Trophoblast cell (in vitro differentiated cells and primary cell): ENCODE measurements at regions not wholly inside any gene's neighbourhood (a gene's known extent, or its start where the extent isn't known, plus 50 kb on each side); places are given as distances from the start of the nearest gene placed in this dataset.

ENCODE experiments used
- DNase-seq, 2 donors: peaks; one replicate each; pipeline ENCODE4 v3.0.0-alpha.2; 2016
- H2AFZ ChIP-seq: 2 replicates; pipeline ENCODE4 v1.6.1; 2013; ENCODE audit warnings: low read length, moderate library complexity, mild to moderate bottlenecking; ENCODE audit not compliant: insufficient read depth, poor library complexity
- H2AK5ac ChIP-seq: 2 replicates; pipeline ENCODE4 v1.6.1; 2013; ENCODE audit warnings: mild to moderate bottlenecking, low read length
- H2BK120ac ChIP-seq: 2 replicates; pipeline ENCODE4 v1.6.1; 2013; ENCODE audit warnings: low read length, mild to moderate bottlenecking, moderate library complexity; ENCODE audit not compliant: insufficient read depth, poor library complexity
- H2BK12ac ChIP-seq: 2 replicates; pipeline ENCODE4 v1.6.1; 2013; ENCODE audit warnings: mild to moderate bottlenecking, low read length, moderate library complexity
- H2BK5ac ChIP-seq: 2 replicates; pipeline ENCODE4 v1.6.1; 2013; ENCODE audit warnings: low read length, low read depth, moderate library complexity, mild to moderate bottlenecking; ENCODE audit not compliant: poor library complexity
- H3K14ac ChIP-seq: 2 replicates; pipeline ENCODE4 v1.6.1; 2013; ENCODE audit warnings: mild to moderate bottlenecking, low read length
- H3K18ac ChIP-seq: 2 replicates; pipeline ENCODE4 v1.6.1; 2013; ENCODE audit warnings: mild to moderate bottlenecking, low read length
- H3K23ac ChIP-seq: 2 replicates; pipeline ENCODE4 v1.6.1; 2013; ENCODE audit warnings: low read length
- H3K27ac ChIP-seq: 2 replicates; pipeline ENCODE4 v1.5.1; 2013; ENCODE audit warnings: low read depth, mild to moderate bottlenecking, inconsistent platforms, low read length, moderate library complexity
- H3K27me3 ChIP-seq: 2 replicates; pipeline ENCODE4 v1.6.1; 2013; ENCODE audit warnings: inconsistent platforms, mild to moderate bottlenecking, low read length, moderate library complexity; ENCODE audit not compliant: insufficient read depth
- H3K36me3 ChIP-seq, 2 experiments: 1 replicate in 1 of 2; 2 replicates in 1 of 2; pipeline ENCODE4 v1.6.1; 2013; ENCODE audit warnings: low read length in 2 of 2, mild to moderate bottlenecking in 2 of 2, moderate library complexity in 1 of 2; ENCODE audit not compliant: insufficient read depth in 2 of 2, control insufficient read depth in 1 of 2
- H3K4ac ChIP-seq: 2 replicates; pipeline ENCODE4 v1.6.1; 2013; ENCODE audit warnings: low read depth, mild to moderate bottlenecking, low read length, moderate library complexity
- H3K4me1 ChIP-seq, 2 experiments: 1 replicate in 1 of 2; 2 replicates in 1 of 2; pipeline ENCODE4 v1.6.1; 2013; ENCODE audit warnings: low read length in 2 of 2, mild to moderate bottlenecking in 2 of 2, moderate library complexity in 1 of 2; ENCODE audit not compliant: insufficient read depth in 2 of 2, control insufficient read depth in 1 of 2
- H3K4me2 ChIP-seq: 2 replicates; pipeline ENCODE4 v1.6.1; 2013; ENCODE audit warnings: inconsistent platforms, mild to moderate bottlenecking, low read length, moderate library complexity
- H3K4me3 ChIP-seq: 2 replicates; pipeline ENCODE4 v1.5.1; 2013; ENCODE audit warnings: mild to moderate bottlenecking, low read depth, low read length, inconsistent platforms
- H3K79me1 ChIP-seq: one replicate; pipeline ENCODE4 v1.6.1; 2013; ENCODE audit warnings: low read length
- H3K79me2 ChIP-seq: 2 replicates; pipeline ENCODE4 v1.6.1; 2013; ENCODE audit warnings: low read length, mild to moderate bottlenecking; ENCODE audit not compliant: control insufficient read depth, insufficient read depth, poor library complexity
- H3K9ac ChIP-seq: 2 replicates; pipeline ENCODE4 v1.6.1; 2013; ENCODE audit warnings: mild to moderate bottlenecking, low read length
- H3K9me3 ChIP-seq: 2 replicates; pipeline ENCODE4 v1.6.1; 2013; ENCODE audit warnings: low read depth, mild to moderate bottlenecking, control low read depth, inconsistent platforms, low read length; ENCODE audit not compliant: insufficient read depth
- H4K12ac ChIP-seq: 2 replicates; pipeline ENCODE4 v1.6.1; 2013; ENCODE audit warnings: low read depth, mild to moderate bottlenecking, low read length, moderate library complexity
- H4K8ac ChIP-seq: 2 replicates; pipeline ENCODE4 v1.6.1; 2013; ENCODE audit warnings: low read depth, mild to moderate bottlenecking, low read length, moderate library complexity
- H4K91ac ChIP-seq: one replicate; pipeline ENCODE4 v1.6.1; 2013; ENCODE audit warnings: low read depth, mild to moderate bottlenecking, low read length, moderate library complexity
- WGBS: extraction: QIAGEN DNeasy Blood & Tissue Kit; methylation state at CpG from one replicate; pipeline ENCODE4 v1.1.7; 2013; ENCODE audit warnings: missing lambda C conversion rate; ENCODE audit not compliant: insufficient read length, insufficient coverage; ENCODE audit errors: extremely low coverage; 5-methylcytosine and 5-hydroxymethylcytosine counted together

DNA sequence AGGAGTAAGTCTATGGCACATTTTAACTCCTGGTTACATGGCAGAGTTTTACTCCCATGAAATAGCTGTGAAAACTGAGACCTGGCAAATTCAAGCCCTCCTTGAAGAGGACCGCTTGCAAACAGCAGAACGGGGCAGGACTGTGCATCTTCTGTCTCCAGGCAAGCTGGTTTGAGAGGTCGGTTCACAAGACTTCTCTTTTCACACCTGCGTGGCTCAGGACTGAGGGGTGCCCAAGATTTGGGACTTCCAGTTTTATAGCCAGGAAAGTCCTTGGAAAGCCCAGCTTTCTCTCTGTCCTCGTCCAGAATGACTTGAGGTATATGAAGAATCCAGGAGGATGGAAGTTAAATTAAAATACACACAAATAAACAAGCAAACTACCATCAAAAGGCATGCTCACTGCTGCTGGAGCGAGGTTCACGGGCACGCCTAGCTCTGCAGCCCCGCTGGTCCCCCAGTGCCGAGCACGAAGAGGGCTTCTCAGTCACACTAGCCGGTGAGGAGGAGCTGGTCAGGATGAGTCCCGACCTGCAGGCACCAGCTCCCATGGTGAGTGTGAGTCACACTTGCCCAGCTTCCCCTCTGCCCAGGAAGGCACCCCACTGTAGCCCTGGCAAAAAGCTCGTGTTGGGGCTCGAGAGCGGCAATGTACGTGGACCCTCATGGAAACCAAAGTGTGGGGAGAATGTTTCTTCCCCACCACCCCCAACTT is 1382.4 kb downstream of the BRD1 start:
- no CpG with 5 or more reads among the region's 17 CpGs for WGBS

DNA sequence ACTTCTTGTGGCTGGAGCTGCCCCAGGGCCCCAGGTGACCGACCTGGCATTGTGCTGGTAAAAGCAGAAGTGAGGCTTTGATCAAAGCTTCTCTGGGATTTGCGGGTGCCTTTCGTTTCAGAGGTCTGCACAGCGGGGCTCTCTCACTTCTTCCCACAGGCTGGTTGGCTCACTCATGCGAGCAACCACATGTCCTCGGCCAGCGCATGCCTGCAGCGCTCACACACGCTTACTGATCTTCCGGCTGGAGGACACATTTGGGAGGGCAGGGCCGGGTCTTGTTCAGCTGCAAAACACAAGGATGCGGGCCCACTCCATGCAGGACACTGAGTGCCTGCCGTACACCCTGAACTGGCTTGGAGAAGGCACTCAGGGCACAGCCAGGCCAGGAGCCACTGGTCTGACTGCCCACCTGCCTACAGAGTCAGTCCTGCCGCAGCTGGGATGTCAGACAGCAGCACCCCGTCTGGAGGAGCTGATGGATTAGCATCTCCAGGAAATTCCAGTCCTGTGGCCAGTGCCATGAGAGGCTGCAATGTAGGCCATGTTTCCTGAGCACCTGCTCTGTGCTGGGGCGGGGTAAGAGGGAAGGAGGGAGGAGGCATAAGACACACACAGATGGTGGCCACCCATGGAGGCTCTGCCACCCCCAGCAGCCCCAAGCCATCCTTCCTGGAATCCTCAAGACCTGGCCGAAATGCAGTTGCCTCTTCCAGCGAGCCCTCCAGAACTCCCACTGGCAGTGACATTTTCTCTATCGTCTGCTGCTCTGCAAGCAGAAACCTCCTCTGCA is 1383.2 kb downstream of the BRD1 start:
- Histone ChIP-seq H3K27ac (no peak overlapping the region), H2AK5ac (no peak overlapping the region), H3K23ac (no peak overlapping the region), H3K18ac (no peak overlapping the region), H3K14ac (no peak overlapping the region), H3K9me3 (peaks cover 8% of the 10 kb centered on the region), H3K4me3 (peak overlapping the region; percentile 1), H3K79me1 (no peaks in the 10 kb centered on the region), H2BK120ac (no peak overlapping the region), H3K4me2 (no peak overlapping the region), H3K36me3 (no peaks in the 10 kb centered on the region), H4K12ac (no peak overlapping the region), H2BK5ac (no peak overlapping the region), H2BK12ac (no peak overlapping the region), H3K4ac (no peak overlapping the region), H3K9ac (no peak overlapping the region), H3K27me3 (no peaks in the 10 kb centered on the region), H4K8ac (no peak overlapping the region), H3K79me2 (no peaks in the 10 kb centered on the region), H3K4me1 (no peaks in the 10 kb centered on the region), H2AFZ (no peak overlapping the region), H4K91ac (no peak overlapping the region)
- no peak for DNase-seq
- no CpG with 5 or more reads among the region's 19 CpGs for WGBS

More for the DNA sequence above, 1382.4 kb downstream of the BRD1 start:
- Histone ChIP-seq H3K79me1 (no peaks in the 10 kb centered on the region), H3K4me1 (no peaks in the 10 kb centered on the region), H3K14ac (no peak overlapping the region), H3K18ac (no peak overlapping the region), H4K91ac (no peak overlapping the region), H2AFZ (no peak overlapping the region), H2AK5ac (no peak overlapping the region), H3K79me2 (no peaks in the 10 kb centered on the region), H2BK12ac (no peak overlapping the region), H3K23ac (no peak overlapping the region), H3K9me3 (peaks cover 8% of the 10 kb centered on the region), H2BK5ac (no peak overlapping the region), H3K4ac (no peak overlapping the region), H2BK120ac (no peak overlapping the region), H3K27ac (no peak overlapping the region), H3K9ac (no peak overlapping the region), H3K4me2 (no peak overlapping the region), H3K27me3 (no peaks in the 10 kb centered on the region), H4K8ac (no peak overlapping the region), H4K12ac (no peak overlapping the region), H3K4me3 (no peak overlapping the region), H3K36me3 (no peaks in the 10 kb centered on the region)
- no peak for DNase-seq

DNA sequence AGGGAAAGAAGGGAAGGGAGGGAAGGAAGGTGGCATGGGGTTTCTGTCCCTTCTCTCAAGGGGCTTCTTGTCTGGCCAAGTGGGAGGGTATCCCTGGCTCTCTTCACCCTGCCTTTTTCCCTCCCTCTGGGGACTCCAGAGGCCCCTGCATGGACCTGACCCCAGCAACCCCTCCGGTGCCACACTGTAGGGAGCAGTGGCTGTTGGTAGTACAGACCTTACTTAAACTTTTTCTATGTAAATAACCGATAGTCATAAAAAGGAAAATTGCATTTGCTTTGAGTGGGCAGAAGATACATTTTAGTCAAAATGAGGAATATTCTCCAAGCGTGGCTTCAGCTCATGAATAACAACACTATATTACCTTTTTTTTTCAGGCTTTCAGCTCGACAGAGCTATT is 1384.0 kb downstream of the BRD1 start:
- Histone ChIP-seq H3K36me3 (no peaks in the 10 kb centered on the region), H3K27me3 (no peaks in the 10 kb centered on the region), H3K79me1 (no peaks in the 10 kb centered on the region), H3K18ac (no peak overlapping the region), H4K91ac (no peak overlapping the region), H4K12ac (no peak overlapping the region), H2AK5ac (no peak overlapping the region), H3K4me1 (no peaks in the 10 kb centered on the region), H3K23ac (no peak overlapping the region), H2BK120ac (no peak overlapping the region), H3K9me3 (peaks cover 6% of the 10 kb centered on the region), H3K4me3 (no peak overlapping the region), H3K4ac (no peak overlapping the region), H2BK12ac (no peak overlapping the region), H2AFZ (no peak overlapping the region), H3K14ac (no peak overlapping the region), H3K9ac (no peak overlapping the region), H2BK5ac (no peak overlapping the region), H3K4me2 (no peak overlapping the region), H3K79me2 (no peaks in the 10 kb centered on the region), H4K8ac (no peak overlapping the region), H3K27ac (no peak overlapping the region)
- WGBS: no CpG with 5 or more reads among the region's 4 CpGs
- no peak for DNase-seq

DNA sequence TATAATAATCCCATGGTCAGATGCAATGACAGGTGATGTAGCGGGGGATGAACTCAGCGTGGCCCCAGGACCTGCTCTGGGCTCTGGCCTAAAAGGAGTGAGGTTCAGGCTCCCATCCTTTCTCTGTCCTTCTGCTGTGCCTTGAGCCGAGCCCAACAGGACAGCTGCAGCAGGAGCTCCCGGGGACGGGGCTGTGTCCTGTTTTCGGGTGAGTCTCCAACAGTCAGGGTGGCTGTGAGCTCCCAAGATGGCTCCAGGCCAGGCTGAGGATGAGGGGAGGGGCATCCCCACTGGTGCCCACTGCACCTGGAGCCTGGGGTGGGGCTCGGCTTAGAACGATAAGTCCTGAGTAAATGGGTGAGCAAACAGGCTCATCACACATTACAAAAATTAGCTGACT is 1385.0 kb downstream of the BRD1 start:
- Histone ChIP-seq H3K23ac (no peak overlapping the region), H2BK12ac (no peak overlapping the region), H2AK5ac (no peak overlapping the region), H3K14ac (no peak overlapping the region), H2BK5ac (no peak overlapping the region), H3K9me3 (no peaks in the 10 kb centered on the region), H2AFZ (no peak overlapping the region), H3K27ac (no peak overlapping the region), H3K36me3 (no peaks in the 10 kb centered on the region), H3K27me3 (no peaks in the 10 kb centered on the region), H3K18ac (no peak overlapping the region), H4K12ac (no peak overlapping the region), H4K91ac (no peak overlapping the region), H3K4me2 (no peak overlapping the region), H2BK120ac (no peak overlapping the region), H3K4ac (no peak overlapping the region), H3K79me1 (no peaks in the 10 kb centered on the region), H3K79me2 (no peaks in the 10 kb centered on the region), H3K4me3 (no peak overlapping the region), H3K9ac (no peak overlapping the region), H3K4me1 (no peaks in the 10 kb centered on the region), H4K8ac (no peak overlapping the region)
- DNase-seq: no peak
- WGBS: no CpG with 5 or more reads among the region's 8 CpGs
